Glomerular visceral epithelial cell (primary cell): ENCODE measurements at regions not wholly inside any gene's neighbourhood (a gene's known extent, or its start where the extent isn't known, plus 50 kb on each side); places are given as distances from the start of the nearest gene placed in this dataset.
A peak's percentile ranks its signal among the peaks of the same experiment; 100 is the strongest.

Source experiments
- DNase-seq: peaks from one replicate; pipeline ENCODE4 v3.0.0-alpha.2; 2016; ENCODE audit errors: extremely low spot score

GRCh38 chr5:167673942-167674341, 617.5 kb upstream of the WWC1 start:
- DNase-seq = no peak

GRCh38 chr5:167678481-167678880, 613.0 kb upstream of the WWC1 start:
- peak; percentile 32 for DNase-seq

- DNase-seq = no peak
These were observed 607.2 kb upstream of the WWC1 start for GRCh38 chr5:167684251-167684650.

GRCh38 chr5:167688341-167689130, 602.9 kb upstream of the WWC1 start:
- DNase-seq = peak; percentile 33

GRCh38 chr5:167694325-167695147, 596.9 kb upstream of the WWC1 start:
- DNase-seq = no peak

- DNase-seq = no peak
These were observed 594.7 kb upstream of the WWC1 start for GRCh38 chr5:167696558-167697314.

- DNase-seq = peak; percentile 98
These were observed 592.0 kb upstream of the WWC1 start for GRCh38 chr5:167699432-167699831.

GRCh38 chr5:167701051-167701450, 590.4 kb upstream of the WWC1 start:
- no peak for DNase-seq

- no peak for DNase-seq
These were observed 589.4 kb upstream of the WWC1 start for GRCh38 chr5:167702014-167702413.

- DNase-seq = no peak
These were observed 583.0 kb upstream of the WWC1 start for GRCh38 chr5:167708449-167708848.

GRCh38 chr5:167709625-167710024, 581.8 kb upstream of the WWC1 start:
- DNase-seq = no peak

GRCh38 chr5:167710444-167711073, 580.9 kb upstream of the WWC1 start:
- DNase-seq = no peak

GRCh38 chr5:167712986-167713585, 578.4 kb upstream of the WWC1 start:
- DNase-seq = no peak

- no peak for DNase-seq
These were observed 577.5 kb upstream of the WWC1 start for GRCh38 chr5:167713896-167714295.

- DNase-seq = no peak
These were observed 575.2 kb upstream of the WWC1 start for GRCh38 chr5:167716126-167716775.

- no peak for DNase-seq
These were observed 571.2 kb upstream of the WWC1 start for GRCh38 chr5:167720259-167720658.

- no peak for DNase-seq
These were observed 570.7 kb upstream of the WWC1 start for GRCh38 chr5:167720676-167721260.

- DNase-seq = no peak
These were observed 569.5 kb upstream of the WWC1 start for GRCh38 chr5:167721926-167722440.

- peak; percentile 92 for DNase-seq
These were observed 568.1 kb upstream of the WWC1 start for GRCh38 chr5:167723254-167723871.

- DNase-seq = no peak
These were observed 566.2 kb upstream of the WWC1 start for GRCh38 chr5:167725264-167725663.
